Stomach (tissue), 8 donors: ENCODE measurements at regions not wholly inside any gene's neighbourhood (a gene's known extent, or its start where the extent isn't known, plus 50 kb on each side); places are given as distances from the start of the nearest gene placed in this dataset.

Experiments used
- DNase-seq, 2 donors: peaks; one replicate each; pipeline versions ENCODE4 v3.0.0 to v3.0.0-alpha.2; 2013 to 2019
- H3K27ac ChIP-seq, 5 donors: fragments of 200-600 bp in 4 of 5; sonication (generic) in 4 of 5; one replicate each; pipeline ENCODE4 v1.5.1; 2013 to 2019; ENCODE audit warnings: mild to moderate bottlenecking in 1 of 5, moderate library complexity in 1 of 5
- H3K27me3 ChIP-seq, 3 donors: fragments of 200-600 bp; sonication (generic); one replicate each; pipeline ENCODE4 v1.5.1; 2017 to 2019; ENCODE audit warnings: mixed run types in 1 of 3
- H3K36me3 ChIP-seq, 4 donors: fragments of 200-600 bp; sonication (generic); 1 replicate in 3 of 4; 2 replicates in 1 of 4; pipeline ENCODE4 v1.5.1; 2016 to 2019
- H3K4me1 ChIP-seq, 4 donors: fragments of 200-600 bp; sonication (generic); one replicate each; pipeline ENCODE4 v1.5.1; 2016 to 2019
- H3K4me3 ChIP-seq, 4 donors: fragments of 200-600 bp; sonication (generic) in 3 of 4; one replicate each; pipeline ENCODE4 v1.5.1; 2016 to 2019; ENCODE audit warnings: mild to moderate bottlenecking in 1 of 4
- H3K9me3 ChIP-seq, 4 donors: fragments of 200-600 bp; sonication (generic); one replicate each; pipeline ENCODE4 v1.5.1; 2016 to 2019
- CTCF ChIP-seq, 7 experiments: fragments of 450-650 bp in 4 of 7; fragments of 200-600 bp in 3 of 7; sonication (generic) in 3 of 7; IDR thresholded peaks; one replicate each; pipeline ENCODE4 v1.5.1; 2016 to 2019; ENCODE audit warnings: antibody characterized with exemption in 7 of 7, control low read depth in 2 of 7, mild to moderate bottlenecking in 1 of 7
- EP300 ChIP-seq: sonication (generic); formaldehyde crosslinking; IDR thresholded peaks from one replicate; pipeline ENCODE4 v1.6.1; 2017; ENCODE audit warnings: antibody characterized with exemption
- POLR2A ChIP-seq, 4 donors: fragments of 450-650 bp; IDR thresholded peaks; one replicate each; pipeline ENCODE4 v1.6.1; 2016; ENCODE audit warnings: antibody characterized with exemption in 4 of 4, control low read depth in 2 of 4, mild to moderate bottlenecking in 1 of 4, moderate library complexity in 1 of 4
- POLR2AphosphoS5 ChIP-seq, 3 donors: sonication (generic); formaldehyde crosslinking; IDR thresholded peaks; one replicate each; pipeline ENCODE4 v1.6.1; 2016; ENCODE audit warnings: antibody characterized with exemption in 3 of 3
- WGBS, 5 donors: extraction: QIAGEN DNeasy Blood & Tissue Kit in 3 of 5; methylation state at CpG; one replicate each; pipeline versions ENCODE4 v1.1.5 to v1.1.7; 2013 to 2018; 5-methylcytosine and 5-hydroxymethylcytosine counted together
- intact Hi-C: fragments of 100-400 bp; cut with DNase I; formaldehyde crosslinking; loops from one replicate; pipeline ENCODE4 v1.15.1; 2023; ENCODE audit warnings: low total_unique reads
- donor health status: healthy with polysubstance abuse.
- donor health status: Bipolar disorder and iron deficiency.
- donor health status: healthy.

GRCh38 chr15:93331545-93332167 is 242.6 kb upstream of the RGMA start:
- H3K4me3 ChIP-seq: no peak overlapping the region
- H3K4me1 ChIP-seq: peaks cover 0 to 19% (median 9%) of the 10 kb centered on the region in 4 donors
- H3K36me3 ChIP-seq: no peaks in the 10 kb centered on the region
- intact Hi-C loops: no loop called here
- H3K27me3 ChIP-seq: peaks cover 0 to 27% (median 4%) of the 10 kb centered on the region in 3 donors
- H3K9me3 ChIP-seq: no peaks in the 10 kb centered on the region
- H3K27ac ChIP-seq: no peak overlapping the region
- 20 to 31% (median 27%) methylated on average over 9 of the region's 9 CpGs for WGBS, 5 donors
- peak in 1 of 2 donors; percentile 76 for DNase-seq
- TF ChIP-seq CTCF (IDR thresholded peaks at IDR 0.05): no peak
- TF ChIP-seq POLR2AphosphoS5 (IDR thresholded peaks at IDR 0.05): no peak
- no peak for TF ChIP-seq EP300
- no peak for TF ChIP-seq POLR2A (IDR thresholded peaks at IDR 0.05)

- TF ChIP-seq POLR2A (IDR thresholded peaks at IDR 0.05): no peak
- no peak for TF ChIP-seq POLR2AphosphoS5 (IDR thresholded peaks at IDR 0.05)
- no peak for TF ChIP-seq EP300
- no peak for TF ChIP-seq CTCF (IDR thresholded peaks at IDR 0.05)
- peaks cover 0 to 19% (median 9%) of the 10 kb centered on the region in 4 donors for H3K4me1 ChIP-seq
- no peak overlapping the region for H3K27ac ChIP-seq
- no peaks in the 10 kb centered on the region for H3K36me3 ChIP-seq
- WGBS, 5 donors: 58 to 67% (median 66%) methylated on average over 6 of the region's 6 CpGs
- DNase-seq: peak in 1 of 2 donors; percentile 20
- no peaks in the 10 kb centered on the region for H3K9me3 ChIP-seq
- no peak overlapping the region for H3K4me3 ChIP-seq
- H3K27me3 ChIP-seq: peaks cover 0 to 27% (median 4%) of the 10 kb centered on the region in 3 donors
- intact Hi-C loops: no loop called here
Measured at GRCh38 chr15:93330912-93331544, 242.0 kb upstream of the RGMA start.

GRCh38 chr15:93327364-93327763 is 238.4 kb upstream of the RGMA start:
- no peaks in the 10 kb centered on the region for H3K9me3 ChIP-seq
- H3K4me3 ChIP-seq: no peak overlapping the region
- peaks cover 0 to 10% (median 0%) of the 10 kb centered on the region in 3 donors for H3K27me3 ChIP-seq
- WGBS, 5 donors: 61 to 71% (median 65%) methylated on average over 2 of the region's 2 CpGs
- no peaks in the 10 kb centered on the region for H3K36me3 ChIP-seq
- no peak for DNase-seq
- peaks cover 0 to 16% (median 9%) of the 10 kb centered on the region in 4 donors for H3K4me1 ChIP-seq
- no peak overlapping the region for H3K27ac ChIP-seq
- no peak for TF ChIP-seq CTCF (IDR thresholded peaks at IDR 0.05)
- intact Hi-C loops: no loop called here

GRCh38 chr15:93324186-93324975 is 235.4 kb upstream of the RGMA start:
- no peaks in the 10 kb centered on the region for H3K4me1 ChIP-seq
- no peak overlapping the region for H3K27ac ChIP-seq
- intact Hi-C loops: no loop called here
- DNase-seq: peak in 1 of 2 donors; percentile 11
- H3K9me3 ChIP-seq: no peaks in the 10 kb centered on the region
- WGBS, 5 donors: 81 to 91% (median 89%) methylated on average over 5 of the region's 5 CpGs
- no peak overlapping the region for H3K4me3 ChIP-seq
- no peak for TF ChIP-seq CTCF (IDR thresholded peaks at IDR 0.05)
- no peak for TF ChIP-seq EP300
- TF ChIP-seq POLR2A (IDR thresholded peaks at IDR 0.05): no peak
- TF ChIP-seq POLR2AphosphoS5 (IDR thresholded peaks at IDR 0.05): no peak
- no peaks in the 10 kb centered on the region for H3K36me3 ChIP-seq
- H3K27me3 ChIP-seq: no peaks in the 10 kb centered on the region
